Gastrocnemius medialis (tissue), 4 donors: ENCODE measurements at regions not wholly inside any gene's neighbourhood (a gene's known extent, or its start where the extent isn't known, plus 50 kb on each side); places are given as distances from the start of the nearest gene placed in this dataset.

ENCODE experiments used
- CTCF ChIP-seq, 5 experiments: fragments of 450-650 bp in 3 of 5; fragments of 200-600 bp in 2 of 5; sonication (generic) in 2 of 5; IDR thresholded peaks in 4 of 5; conservative IDR thresholded peaks in 1 of 5; 1 replicate in 4 of 5; 2 replicates in 1 of 5; pipeline ENCODE4 v1.5.1; 2016 to 2019; ENCODE audit warnings: antibody characterized with exemption in 5 of 5, mild to moderate bottlenecking in 3 of 5, moderate library complexity in 3 of 5
- POLR2A ChIP-seq, 2 donors: fragments of 450-650 bp; IDR thresholded peaks; one replicate each; pipeline ENCODE4 v1.6.1; 2017; ENCODE audit warnings: antibody characterized with exemption in 2 of 2, mild to moderate bottlenecking in 2 of 2, moderate library complexity in 2 of 2

- TF ChIP-seq CTCF (IDR thresholded peaks at IDR 0.05 in 4 of 5, conservative IDR thresholded peaks at IDR 0.05 in 1 of 5) (no peak), POLR2A (IDR thresholded peaks at IDR 0.05) (no peak)
Measured at GRCh38 chr2:61726456-61727209, 127.2 kb downstream of the FAM161A start.
